Stimulated activated CD4-positive, alpha-beta T cell treated with anti-CD3 and anti-CD28 coated beads, TNF-alpha, amount 100 ng/mL, for 48 hours (primary cell): ENCODE measurements at regions not wholly inside any gene's neighbourhood (a gene's known extent, or its start where the extent isn't known, plus 50 kb on each side); places are given as distances from the start of the nearest gene placed in this dataset.
"Not testable (repeated sequence)": the region's sequence is repeated elsewhere in the genome, so short reads cannot be mapped to it uniquely, and the experiment has no call there.

ENCODE experiments used
- DNase-seq, 3 donors: peaks; one replicate each; pipeline ENCODE4 v3.0.0-alpha.2; 2020; ENCODE audit warnings: low read depth in 3 of 3

DNA sequence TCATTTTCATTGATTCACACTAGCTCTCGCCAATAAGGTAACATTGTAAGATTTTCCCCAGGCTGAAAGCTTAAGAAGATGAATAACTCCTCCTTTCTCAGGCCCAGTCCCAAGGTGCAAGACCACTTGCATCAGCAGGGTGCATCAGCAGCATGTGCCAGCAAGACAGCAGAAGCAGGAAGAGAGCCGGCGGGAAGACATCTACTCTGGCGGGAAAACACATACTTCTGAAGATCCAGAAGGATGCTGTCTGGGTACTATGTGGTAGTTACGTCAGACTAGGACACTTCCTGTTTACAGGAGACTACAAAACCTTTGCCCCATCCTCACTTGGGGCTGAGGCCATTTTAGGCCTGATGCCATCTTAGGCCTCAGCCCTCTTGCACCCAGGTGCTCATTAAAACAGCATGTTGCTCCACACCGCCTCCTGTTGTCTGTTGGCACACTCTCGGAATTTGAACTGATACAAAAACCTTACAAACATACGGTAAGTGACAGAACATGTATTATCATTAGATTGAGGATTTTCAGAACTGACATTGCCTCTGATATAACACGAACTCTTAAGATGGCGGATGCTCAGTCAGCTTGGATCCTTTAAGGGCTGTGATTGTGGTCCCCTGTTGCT, 886.5 kb upstream of the EPHA5 start:
- no peak for DNase-seq

DNA sequence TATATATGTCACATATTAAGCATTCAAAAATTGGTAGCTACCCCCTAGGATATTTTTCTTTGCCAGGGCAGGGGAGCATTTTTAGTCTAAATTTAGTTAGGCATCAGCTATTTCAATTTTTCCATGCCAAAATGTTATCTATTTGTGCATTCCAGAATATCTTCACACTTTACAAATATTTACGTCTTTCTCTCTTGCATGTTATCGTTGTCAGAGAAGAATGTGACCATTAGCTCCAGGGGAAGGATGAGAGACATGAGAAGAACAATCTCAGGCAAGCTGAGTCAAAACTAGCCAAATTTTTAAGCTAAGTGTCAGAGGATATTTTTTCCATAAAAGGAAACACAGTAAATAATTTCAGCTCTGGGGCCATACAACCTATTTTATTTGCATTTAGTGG, 885.0 kb upstream of the EPHA5 start:
- no peak for DNase-seq

DNA sequence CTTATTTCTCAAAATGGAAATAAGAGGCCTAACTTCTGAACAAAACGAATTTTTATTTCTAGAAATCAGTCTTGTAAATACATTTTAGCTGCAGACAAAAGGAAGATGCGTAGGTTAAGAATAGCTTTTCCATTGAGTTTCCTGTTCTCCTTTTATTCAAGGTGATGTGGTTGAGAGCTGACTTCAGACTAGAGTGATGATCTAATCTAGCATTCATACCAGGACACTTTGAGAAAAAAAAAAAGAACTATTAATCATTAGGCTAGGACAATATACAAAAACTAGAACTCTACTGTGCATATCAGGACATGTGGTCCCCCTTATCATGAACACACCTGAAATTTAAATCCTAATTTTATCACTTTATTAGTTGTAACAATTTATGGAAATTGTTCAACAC, 884.5 kb upstream of the EPHA5 start:
- no peak for DNase-seq

DNA sequence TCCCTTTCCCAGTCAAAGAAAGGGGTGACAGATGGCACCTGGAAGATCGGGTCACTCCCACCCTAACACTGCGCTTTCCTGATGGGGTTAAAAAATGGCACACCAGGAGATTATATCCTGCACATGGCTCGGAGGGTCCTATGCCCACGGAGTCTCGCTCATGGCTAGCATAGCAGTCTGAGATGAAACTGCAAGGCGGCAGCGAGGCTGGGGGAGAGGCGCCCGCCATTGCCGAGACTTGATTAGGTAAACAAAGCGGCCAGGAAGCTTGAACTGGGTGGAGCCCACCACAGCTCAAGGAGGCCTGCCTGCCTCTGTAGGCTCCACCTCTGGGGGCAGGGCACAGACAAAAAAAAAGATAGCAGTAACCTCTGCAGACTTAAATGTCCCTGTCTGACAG, 875.0 kb upstream of the EPHA5 start:
- DNase-seq: not testable (repeated sequence)

DNA sequence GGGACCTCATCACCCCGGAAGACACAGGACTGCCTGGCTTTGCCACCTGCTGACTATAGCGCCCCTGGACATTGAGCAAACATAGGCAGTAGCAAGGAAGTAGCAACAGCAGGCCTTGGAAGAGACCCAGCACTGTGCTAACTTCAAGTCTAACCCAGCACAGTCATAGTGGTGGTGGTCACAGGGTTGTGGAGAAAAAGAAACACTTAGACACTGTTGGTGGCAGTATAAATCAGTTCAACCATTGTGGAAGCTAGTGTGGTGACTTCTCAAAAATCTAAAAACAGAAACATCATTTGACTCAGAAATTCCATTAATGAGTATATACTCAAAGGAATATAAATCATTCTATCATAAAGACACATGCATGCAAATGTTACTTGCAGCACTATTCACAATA, 874.0 kb upstream of the EPHA5 start:
- DNase-seq: no peak

DNA sequence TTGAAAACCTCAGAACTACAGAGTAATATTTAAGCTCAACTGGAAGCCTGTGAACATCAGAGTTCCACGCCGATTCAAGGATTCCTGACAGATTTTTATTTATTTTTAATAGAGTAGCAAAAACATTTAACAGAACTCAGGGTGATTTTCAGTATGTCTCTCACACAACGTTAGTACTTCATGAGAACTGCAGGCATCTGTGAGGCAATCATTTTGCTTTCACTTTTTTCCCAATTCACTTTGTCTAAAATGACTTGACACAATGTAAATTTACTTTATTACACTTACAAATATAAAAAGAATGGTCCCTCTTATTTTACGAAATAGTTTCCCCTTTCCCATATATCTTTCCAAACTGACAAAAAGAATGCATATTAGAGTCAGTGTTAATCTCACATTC, 869.5 kb upstream of the EPHA5 start:
- DNase-seq: no peak

DNA sequence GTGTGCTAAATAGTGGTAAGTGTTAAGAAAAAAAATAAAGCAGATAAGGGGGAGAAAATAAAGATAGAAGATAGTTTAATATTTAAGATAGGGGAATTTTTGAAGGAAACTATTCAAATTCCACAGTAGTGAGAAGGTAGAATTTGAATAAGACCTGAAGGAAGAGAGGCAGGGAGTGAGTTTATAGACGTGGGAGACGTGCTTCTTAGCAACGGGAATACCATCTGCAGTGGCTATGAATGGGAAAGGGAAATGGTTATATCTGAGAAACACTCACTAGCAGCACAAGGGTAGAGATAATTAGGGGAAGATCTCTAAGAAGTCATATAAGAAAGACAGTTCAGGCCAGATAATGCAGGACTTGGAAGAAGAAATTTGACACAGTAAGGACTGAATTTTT, 854.5 kb upstream of the EPHA5 start:
- no peak for DNase-seq

DNA sequence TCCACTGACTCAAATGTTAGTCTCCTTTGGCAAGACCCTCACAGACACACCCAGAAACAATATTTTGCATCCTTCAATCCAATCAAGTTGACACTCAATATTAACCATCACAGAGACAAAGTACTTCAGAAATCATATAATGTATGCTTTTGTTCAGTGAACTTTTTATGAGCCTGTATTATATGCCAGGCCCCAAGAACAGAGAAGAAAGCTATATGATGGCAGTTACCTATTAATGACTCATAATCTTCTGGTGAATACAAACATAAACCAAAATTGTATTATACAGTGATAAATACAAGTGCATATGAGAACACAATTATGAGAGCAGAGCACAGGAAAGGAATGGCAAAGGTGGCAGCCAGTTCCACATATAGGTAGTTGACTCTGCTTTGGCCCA, 852.0 kb upstream of the EPHA5 start:
- DNase-seq: no peak

DNA sequence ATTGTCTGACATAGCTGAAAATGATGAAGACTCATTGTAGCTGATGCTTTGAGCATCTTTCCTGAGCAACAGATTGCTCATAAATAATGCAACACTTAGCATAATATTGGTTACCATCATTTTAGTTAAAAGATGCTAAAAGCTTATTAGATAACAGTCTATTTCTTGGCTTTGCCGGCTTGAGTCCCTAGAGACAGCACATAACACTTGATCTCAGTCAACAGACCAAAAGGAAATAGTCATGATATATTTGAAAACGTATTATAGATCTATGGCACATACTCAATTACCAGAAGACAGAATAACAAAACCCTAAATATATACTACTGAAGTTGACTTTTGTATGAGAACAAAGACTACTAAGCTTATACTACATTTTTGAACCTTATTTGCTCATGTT, 846.7 kb upstream of the EPHA5 start:
- no peak for DNase-seq

DNA sequence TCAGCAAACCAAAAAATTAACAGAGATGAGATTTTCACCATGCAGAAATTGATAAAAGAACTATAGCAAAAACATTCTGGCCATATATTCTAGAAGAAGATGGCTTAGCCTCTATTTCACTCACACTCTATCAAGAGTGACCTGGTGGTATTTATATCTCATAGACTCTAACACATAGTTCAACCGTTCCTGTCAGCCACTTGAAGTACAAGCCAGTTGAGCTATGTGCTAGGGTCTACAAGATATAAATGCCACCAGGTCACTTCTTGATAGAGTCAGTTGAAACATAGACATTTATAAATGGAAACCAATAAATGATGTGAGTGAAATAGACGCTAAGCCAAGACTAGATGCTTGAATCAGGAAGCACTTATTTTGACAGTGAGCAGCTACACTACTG, 836.7 kb upstream of the EPHA5 start:
- DNase-seq: no peak

DNA sequence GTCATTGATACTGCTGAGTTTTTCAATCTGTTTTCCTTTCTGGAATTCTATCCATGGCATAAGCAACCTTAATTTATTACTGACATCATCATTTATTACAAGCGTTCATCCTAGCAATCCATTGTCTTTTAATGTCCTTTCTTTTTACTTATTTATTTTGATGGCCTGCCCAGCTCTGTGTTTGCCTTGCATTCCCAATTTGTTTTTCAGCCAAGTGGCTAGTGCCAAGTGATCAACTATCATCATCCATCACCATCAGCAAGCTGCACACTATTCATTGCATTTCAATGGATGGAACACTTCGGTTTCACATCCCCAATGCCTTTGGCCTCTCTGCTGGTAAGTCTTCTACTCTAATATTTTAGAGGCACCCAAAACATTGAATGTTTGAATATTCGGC, 831.7 kb upstream of the EPHA5 start:
- no peak for DNase-seq

DNA sequence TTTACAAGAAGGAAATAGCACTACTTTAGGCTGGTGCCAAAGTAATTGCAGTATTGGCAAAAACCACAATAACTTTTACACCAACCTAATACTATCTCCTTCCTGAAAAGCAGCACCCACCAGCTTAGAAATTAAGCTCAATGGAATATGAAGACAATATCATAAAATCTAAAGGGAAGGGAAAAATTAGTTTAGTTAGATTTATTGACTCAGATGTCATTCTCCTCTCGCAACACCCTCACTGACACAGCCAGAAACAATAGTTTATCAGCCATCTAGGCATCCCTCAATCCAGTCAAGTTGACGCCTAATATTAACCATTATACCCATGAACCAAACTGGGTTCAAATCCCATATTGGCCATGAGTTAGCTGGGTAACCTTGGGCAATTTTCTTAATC, 820.4 kb upstream of the EPHA5 start:
- no peak for DNase-seq

DNA sequence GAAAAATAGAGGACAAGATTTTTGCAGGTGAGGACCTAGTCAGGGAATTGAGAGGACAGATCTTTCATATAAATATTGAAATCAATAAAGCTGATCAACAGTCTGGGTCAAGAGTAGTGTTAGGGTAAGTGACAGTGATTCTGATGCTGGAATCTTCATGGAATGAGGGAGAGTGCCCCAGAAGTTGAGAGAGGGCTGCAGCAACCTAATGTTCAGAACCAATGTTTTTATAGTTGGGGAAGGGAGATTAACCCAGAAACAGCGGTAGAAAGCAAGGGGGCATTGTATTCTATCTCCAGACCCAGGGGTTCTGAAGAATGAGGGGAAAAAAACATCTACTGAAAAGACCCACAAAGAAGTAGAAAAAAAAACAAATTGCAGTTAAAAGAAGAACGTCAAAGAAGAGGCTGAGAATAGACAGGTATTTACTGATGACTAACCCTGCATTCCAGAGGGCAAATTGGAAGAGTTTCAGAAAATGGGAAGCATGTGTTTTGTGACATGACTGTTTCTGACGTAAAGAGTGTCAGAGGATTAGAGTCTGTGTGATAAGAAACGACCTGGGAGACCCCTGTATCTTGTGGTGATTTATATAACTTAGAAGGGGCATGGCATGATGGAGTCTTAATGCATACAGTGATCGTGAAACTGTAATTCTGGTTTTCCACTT, 819.6 kb upstream of the EPHA5 start:
- no peak for DNase-seq

DNA sequence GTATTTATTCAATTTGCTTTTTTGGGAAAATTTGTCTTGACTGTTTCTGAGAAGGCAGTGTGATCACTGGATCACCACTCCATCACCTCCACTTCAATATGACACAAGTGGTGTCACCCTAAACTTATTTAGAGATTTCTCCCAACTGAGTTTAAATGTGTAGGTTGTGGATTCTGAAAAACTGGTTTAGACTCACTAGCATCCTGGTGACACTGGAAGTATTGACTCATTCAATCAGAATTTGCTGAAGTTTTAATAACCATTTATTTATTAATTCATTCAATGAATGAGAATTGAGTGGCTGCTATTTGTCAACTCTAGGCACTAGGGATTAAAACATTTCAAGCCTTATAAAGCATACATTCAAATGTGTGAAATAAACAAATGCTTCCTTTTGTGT, 819.1 kb upstream of the EPHA5 start:
- no peak for DNase-seq

DNA sequence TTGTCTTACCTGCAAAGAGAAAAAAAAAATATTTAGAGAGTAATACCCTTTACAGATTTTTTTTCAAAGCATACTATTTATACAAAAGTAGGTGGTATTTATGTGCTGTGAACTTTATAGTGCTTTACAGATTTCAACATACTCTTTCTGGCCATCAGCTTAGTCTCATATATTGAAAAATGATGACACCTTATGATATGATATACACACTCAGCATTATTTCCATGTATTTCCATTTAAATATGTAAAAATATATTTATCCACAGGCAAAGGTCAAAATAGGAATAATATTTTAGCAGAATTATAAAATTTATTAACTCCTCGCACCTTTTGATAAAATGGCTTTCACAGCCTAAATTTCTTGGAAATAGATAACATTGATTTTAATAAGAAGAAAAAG, 815.8 kb upstream of the EPHA5 start:
- no peak for DNase-seq

DNA sequence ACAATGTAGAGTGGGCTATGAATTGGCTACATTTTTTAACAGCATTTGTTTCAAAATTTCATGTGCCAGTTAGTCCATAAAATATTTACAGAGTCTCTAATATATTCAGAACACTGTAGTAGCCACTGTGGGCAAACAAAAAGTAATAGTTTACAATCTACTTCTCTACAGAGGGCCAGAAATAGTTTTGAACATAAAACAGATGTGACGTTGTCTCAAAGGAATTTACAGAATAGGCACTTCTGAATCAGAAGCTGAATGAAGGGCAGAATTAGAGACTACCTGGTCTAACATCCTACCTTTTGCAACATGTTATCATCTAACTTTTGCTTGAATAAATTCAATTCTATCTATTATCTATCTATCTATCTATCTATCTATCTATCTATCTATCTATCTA, 811.9 kb upstream of the EPHA5 start:
- no peak for DNase-seq

DNA sequence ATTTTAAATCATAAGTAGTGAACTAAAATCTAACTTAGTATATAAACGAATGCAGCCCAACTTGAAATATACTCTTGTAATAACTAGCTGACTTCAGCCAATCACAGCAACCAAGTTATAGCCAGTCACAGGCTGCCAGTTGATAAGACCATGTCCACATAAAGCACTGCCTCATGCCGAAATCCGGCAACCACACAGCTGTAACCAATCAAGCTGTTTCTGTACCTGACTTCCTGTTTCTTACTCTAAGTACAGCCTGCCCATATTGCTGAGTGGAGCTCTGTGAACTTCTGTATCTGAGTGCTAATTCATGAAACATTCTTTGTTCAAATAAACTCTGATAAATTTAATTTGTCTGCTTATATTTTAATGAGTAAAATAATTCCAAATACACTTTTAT, 805.3 kb upstream of the EPHA5 start:
- DNase-seq: no peak

DNA sequence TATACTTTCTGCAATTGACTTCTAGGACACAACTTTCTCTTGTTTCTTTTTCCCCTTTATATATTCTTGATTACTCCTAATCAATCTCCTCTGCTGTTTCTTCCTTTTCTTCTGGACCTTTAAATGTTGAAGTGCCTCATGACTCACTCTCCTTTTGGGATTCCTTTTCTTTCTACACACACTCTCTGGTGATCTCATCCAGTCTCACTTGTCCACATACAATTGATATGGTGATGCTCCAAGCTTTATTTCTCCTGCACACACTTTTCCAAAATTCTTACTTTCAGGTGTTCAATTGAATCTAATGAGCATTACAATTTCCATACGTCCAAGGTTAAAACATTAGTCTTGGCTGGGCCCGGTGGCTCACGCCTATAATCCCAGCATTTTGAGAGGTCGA, 794.8 kb upstream of the EPHA5 start:
- DNase-seq: no peak

DNA sequence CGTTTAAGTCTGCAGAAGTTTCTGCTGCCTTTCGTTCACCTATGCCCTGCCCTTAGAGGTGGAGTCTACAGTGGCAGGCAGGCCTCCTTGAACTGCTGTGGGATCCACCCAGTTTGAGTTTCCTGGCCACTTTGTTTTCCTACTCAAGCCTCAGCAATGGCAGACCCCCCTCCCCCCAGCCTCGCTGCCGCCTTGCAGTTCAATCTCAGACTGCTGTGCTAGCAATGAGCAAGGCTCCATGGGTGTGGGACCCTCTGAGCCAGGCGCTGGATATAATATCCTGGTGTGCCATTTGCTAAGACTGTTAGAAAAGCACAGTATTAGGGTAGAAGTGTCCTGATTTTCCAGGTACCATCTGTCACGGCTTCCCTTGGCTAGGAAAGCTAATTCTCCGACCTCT, 792.6 kb upstream of the EPHA5 start:
- DNase-seq: not testable (repeated sequence)

DNA sequence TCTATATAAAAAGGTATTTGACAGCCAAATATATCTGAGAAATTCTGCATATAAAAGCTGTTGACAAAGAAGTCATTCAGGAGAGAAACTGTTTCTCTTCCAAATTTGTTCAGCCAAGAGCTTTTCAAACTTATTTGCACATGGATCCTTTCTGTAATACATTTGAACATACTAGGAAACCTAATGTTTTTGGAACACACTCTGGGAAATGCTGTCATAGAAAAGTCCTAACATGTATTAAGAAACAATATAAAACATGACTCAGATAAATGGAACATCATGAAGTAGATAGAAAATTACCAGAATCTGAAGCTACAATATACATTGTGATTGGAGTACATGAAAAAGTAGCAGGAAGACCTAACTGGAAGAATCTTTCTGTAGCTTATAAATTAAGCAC, 781.5 kb upstream of the EPHA5 start:
- no peak for DNase-seq

DNA sequence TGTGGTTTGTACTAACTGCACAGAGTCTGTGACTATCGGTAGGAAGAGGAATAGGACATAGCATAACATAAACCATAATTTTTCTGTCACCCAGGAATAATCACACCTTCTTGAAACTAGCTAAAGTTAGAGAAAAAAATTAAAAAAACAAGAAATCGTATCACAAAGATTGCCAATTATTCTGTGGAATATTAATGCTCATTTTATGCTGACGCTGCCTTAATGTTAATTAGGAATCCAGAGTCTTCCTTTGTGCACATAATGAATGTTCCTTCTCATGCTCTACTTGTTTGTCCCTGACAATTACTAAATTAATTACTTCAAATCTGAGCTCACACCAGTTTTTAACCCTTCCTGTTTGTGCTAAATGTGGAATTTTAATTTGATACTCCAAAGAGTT, 772.7 kb upstream of the EPHA5 start:
- no peak for DNase-seq

DNA sequence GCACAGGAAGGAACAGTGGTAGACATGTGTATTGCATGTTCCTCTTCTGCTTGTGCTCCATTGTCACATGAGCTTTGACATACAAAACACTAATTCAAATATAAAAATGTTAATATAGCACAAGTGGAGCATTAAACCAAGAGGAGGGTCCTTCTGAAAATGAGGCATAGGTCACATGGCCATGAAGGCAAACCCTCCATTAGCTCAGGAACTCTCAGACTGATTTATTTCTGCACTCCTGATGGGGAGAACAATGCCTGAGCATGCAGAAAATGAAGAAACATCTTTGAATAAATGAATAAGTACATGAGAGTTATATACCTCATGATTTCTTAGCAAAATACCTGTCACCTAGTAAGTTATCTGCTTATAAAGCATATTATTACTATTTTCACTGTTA, 769.2 kb upstream of the EPHA5 start:
- no peak for DNase-seq

DNA sequence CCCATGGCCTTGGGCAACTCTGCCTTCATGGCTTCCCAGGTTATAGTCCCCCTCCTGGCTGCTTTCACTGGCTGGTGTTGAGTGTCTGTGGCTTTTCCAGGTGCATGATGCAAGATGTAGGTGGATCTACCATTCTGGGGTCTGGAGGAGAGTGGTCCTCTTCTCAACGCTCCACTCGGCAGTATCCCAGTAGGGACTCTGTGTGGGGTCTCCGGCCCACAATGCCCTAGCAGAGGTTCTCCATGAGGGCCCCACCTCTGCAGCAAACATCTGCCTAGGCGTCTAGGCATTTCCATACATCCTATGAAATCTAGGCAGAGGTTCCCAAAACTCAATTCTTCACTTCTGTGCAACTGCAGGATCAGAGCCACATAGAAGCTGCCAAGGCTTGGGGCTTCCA, 763.4 kb upstream of the EPHA5 start:
- no peak for DNase-seq

DNA sequence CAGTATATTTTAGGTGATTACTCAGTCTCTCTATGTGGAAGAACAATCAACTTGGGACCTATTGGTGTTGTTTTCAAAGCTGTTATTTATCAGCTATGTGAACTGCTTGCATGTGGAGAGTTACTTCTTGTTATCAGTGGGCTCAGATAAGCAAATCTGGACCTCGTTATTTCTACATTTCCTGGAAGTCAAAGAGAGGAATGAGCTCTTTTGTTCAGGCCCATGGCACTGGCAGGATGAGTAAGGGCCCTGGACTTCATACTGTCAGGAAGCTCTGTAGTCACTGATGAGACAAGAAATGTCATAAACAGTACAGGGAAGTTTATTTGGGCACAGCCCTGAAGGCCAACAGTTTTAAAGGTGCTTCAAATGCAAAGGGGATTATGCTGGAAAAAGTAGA, 760.6 kb upstream of the EPHA5 start:
- no peak for DNase-seq
